H1 (cell line): ENCODE measurements at regions not wholly inside any gene's neighbourhood (a gene's known extent, or its start where the extent isn't known, plus 50 kb on each side); places are given as distances from the start of the nearest gene placed in this dataset.

Experiments used
- CTCF ChIP-seq, 3 experiments: IDR thresholded peaks; 1 replicate in 2 of 3; 2 replicates in 1 of 3; pipeline versions ENCODE4 v1.5.1 to v1.6.1; 2011; ENCODE audit warnings: low read length in 3 of 3, mild to moderate bottlenecking in 3 of 3, inconsistent platforms in 2 of 3, low read depth in 1 of 3, moderate library complexity in 1 of 3; ENCODE audit not compliant: insufficient read depth in 1 of 3; ENCODE audit errors: control extremely low read depth in 1 of 3
- EZH2 ChIP-seq: fragments of 200-600 bp; sonication (generic); IDR thresholded peaks from 2 replicates; pipeline ENCODE4 v1.7.1; 2012; ENCODE audit warnings: low read depth, mild to moderate bottlenecking, moderate library complexity, low read length, inconsistent platforms; ENCODE audit not compliant: severe bottlenecking

- TF ChIP-seq EZH2, result no peak
- TF ChIP-seq CTCF (IDR thresholded peaks at IDR 0.05; ENCODE audit: control extremely low read depth in 1 of 3, insufficient read depth in 1 of 3, low read depth in 1 of 3, low read length in 3 of 3), result no peak
Observed at GRCh38 chr7:153320681-153321080, 561.1 kb downstream of the ACTR3B start.
